Endothelial cell of umbilical vein (primary cell): ENCODE measurements at regions not wholly inside any gene's neighbourhood (a gene's known extent, or its start where the extent isn't known, plus 50 kb on each side); places are given as distances from the start of the nearest gene placed in this dataset.

Experiments
- BruUV-seq: library from RNA; stranded (reverse); fragments of 400-500 nt; replicated peaks from 2 replicates; lab custom pipeline; 2021; lab: Mats Ljungman, UMichigan
- CTCF ChIA-PET: fragments of 300-600, 350-600 bp; sonication (Branson Sonifier 250); formaldehyde crosslinking; loops from one replicate; lab custom pipeline; 2021; ENCODE audit warnings: antibody characterized with exemption, inconsistent platforms; lab: Charles Lee
- POLR2A ChIA-PET: fragments of 300-600, 350-600 bp; sonication (Branson Sonifier 250); formaldehyde crosslinking; loops from one replicate; lab custom pipeline; 2021; ENCODE audit warnings: antibody characterized with exemption, inconsistent platforms; lab: Charles Lee
- DNase-seq: peaks from one replicate; pipeline ENCODE4 v3.0.0-alpha.2; 2011; ENCODE audit warnings: low read depth, low spot score
- FAIRE-seq: peaks from 2 replicates; lab custom pipeline; 2011; peaks lifted over from hg19 to GRCh38; lab: Jason Lieb, UNC
- H2AFZ ChIP-seq: 2 replicates; pipeline ENCODE4 v1.6.0; 2012; ENCODE audit warnings: low read depth, low read length, control low read depth, inconsistent platforms
- H3K27ac ChIP-seq: 2 replicates; pipeline ENCODE4 v1.5.1; 2011; ENCODE audit warnings: low read depth, mild to moderate bottlenecking, control low read depth, low read length, moderate library complexity; ENCODE audit not compliant: insufficient read depth
- H3K27me3 ChIP-seq, 2 experiments: 2 replicates each; pipeline versions ENCODE4 v1.6.0 to v1.6.1; 2011; ENCODE audit warnings: low read length in 2 of 2, mixed read lengths in 1 of 2; ENCODE audit not compliant: control insufficient read depth in 2 of 2, insufficient read depth in 2 of 2
- H3K36me3 ChIP-seq, 2 experiments: 2 replicates in 1 of 2; 3 replicates in 1 of 2; pipeline ENCODE4 v1.5.1; 2011; ENCODE audit warnings: low read length in 2 of 2, mild to moderate bottlenecking in 1 of 2, moderate library complexity in 1 of 2; ENCODE audit not compliant: control insufficient read depth in 2 of 2, insufficient read depth in 2 of 2; ENCODE audit errors: extremely low read depth in 1 of 2
- H3K4me1 ChIP-seq: 3 replicates; pipeline ENCODE4 v1.5.1; 2011; ENCODE audit warnings: mild to moderate bottlenecking, low read length; ENCODE audit not compliant: control insufficient read depth, insufficient read depth; ENCODE audit errors: extremely low read depth
- H3K4me2 ChIP-seq: 2 replicates; pipeline ENCODE4 v1.6.1; 2011; ENCODE audit warnings: low read length, control low read depth, mixed read lengths; ENCODE audit not compliant: insufficient read depth
- H3K4me3 ChIP-seq, 3 experiments: fragments of 200-600 bp in 1 of 3; sonication (generic), shearing (Covaris generic) in 1 of 3; replicated peaks in 1 of 3; 2 replicates each; pipeline ENCODE4 v1.5.1; 2011 to 2016; ENCODE audit warnings: control low read depth in 3 of 3, low read length in 3 of 3, mild to moderate bottlenecking in 2 of 3, inconsistent platforms in 1 of 3, low read depth in 1 of 3, moderate library complexity in 1 of 3; ENCODE audit not compliant: insufficient read depth in 1 of 3
- H3K79me2 ChIP-seq: 2 replicates; pipeline ENCODE4 v1.6.0; 2012; ENCODE audit warnings: low read length, inconsistent platforms; ENCODE audit not compliant: control insufficient read depth, insufficient read depth
- H3K9ac ChIP-seq: replicated peaks from 2 replicates; pipeline ENCODE3; 2011; ENCODE audit warnings: low read length, control low read depth; ENCODE audit not compliant: insufficient read depth; ENCODE audit errors: extremely low read depth
- H3K9me1 ChIP-seq: replicated peaks from 3 replicates; pipeline ENCODE4 v1.6.0; 2011; ENCODE audit warnings: mild to moderate bottlenecking, low read length; ENCODE audit not compliant: control insufficient read depth, insufficient read depth; ENCODE audit errors: extremely low read depth
- H3K9me3 ChIP-seq: replicated peaks from 2 replicates; pipeline ENCODE4 v1.5.1; 2012; ENCODE audit warnings: low read length, inconsistent platforms; ENCODE audit not compliant: control insufficient read depth, insufficient read depth
- H4K20me1 ChIP-seq: replicated peaks from 2 replicates; pipeline ENCODE3; 2011; ENCODE audit warnings: mild to moderate bottlenecking, low read length; ENCODE audit not compliant: control insufficient read depth, insufficient read depth; ENCODE audit errors: extremely low read depth
- EZH2 ChIP-seq: IDR thresholded peaks from 2 replicates; pipeline ENCODE4 v1.6.1; 2012; ENCODE audit warnings: borderline replicate concordance, low read depth, mild to moderate bottlenecking, moderate library complexity, low read length, inconsistent platforms; ENCODE audit not compliant: severe bottlenecking
- FOS ChIP-seq: IDR thresholded peaks from 2 replicates; pipeline ENCODE4 v1.6.1; 2011; ENCODE audit warnings: mild to moderate bottlenecking, low read length, moderate library complexity, borderline replicate concordance; ENCODE audit not compliant: insufficient read depth
- GATA2 ChIP-seq: IDR thresholded peaks from 2 replicates; pipeline ENCODE4 v1.7.0; 2011; ENCODE audit warnings: low read depth, mild to moderate bottlenecking, moderate library complexity, mixed read lengths, low read length; ENCODE audit not compliant: insufficient read length, insufficient read depth
- JUN ChIP-seq: IDR thresholded peaks from 2 replicates; pipeline ENCODE4 v1.6.1; 2011; ENCODE audit warnings: borderline replicate concordance, low read depth; ENCODE audit not compliant: insufficient read length, insufficient read depth
- MYC ChIP-seq: IDR thresholded peaks from one replicate; pipeline ENCODE4 v1.6.1; 2011; ENCODE audit warnings: mild to moderate bottlenecking, low read depth, low read length
- POLR2A ChIP-seq: IDR thresholded peaks from 2 replicates; pipeline ENCODE4 v1.6.1; 2012; ENCODE audit warnings: low read depth, mild to moderate bottlenecking, control low read depth, low read length
- POLR2AphosphoS5 ChIP-seq: IDR thresholded peaks from 2 replicates; pipeline ENCODE4 v1.6.1; 2012; ENCODE audit warnings: low read depth, mild to moderate bottlenecking, control low read depth, low read length, moderate library complexity; ENCODE audit not compliant: insufficient read depth
- dilution Hi-C: fragments of 300-500 bp; cut with MboI; formaldehyde crosslinking; loops from one replicate; pipeline ENCODE4 v1.15.0; 2019; ENCODE audit warnings: low sequenced_read_pairs; ENCODE audit not compliant: extremely low pct_ligation_motif_present
- intact Hi-C: fragments of 100-400 bp; cut with micrococcal nuclease; formaldehyde crosslinking; loops from one replicate; pipeline ENCODE4 v1.10.0; 2022
- TF ChIP-seq, protein P1 (sequence below), 2 donors: IDR thresholded peaks; 1 replicate in 1 of 2; 2 replicates in 1 of 2; pipeline ENCODE4 v1.5.1; 2011; ENCODE audit warnings: low read length in 2 of 2, mild to moderate bottlenecking in 2 of 2, moderate library complexity in 2 of 2, control low read depth in 1 of 2, inconsistent platforms in 1 of 2, low read depth in 1 of 2; ENCODE audit not compliant: insufficient read depth in 1 of 2; ENCODE audit errors: extremely low read depth in 1 of 2
- TF ChIP-seq, protein P2 (sequence below): IDR thresholded peaks from 2 replicates; pipeline ENCODE4 v1.6.1; 2011; ENCODE audit not compliant: insufficient read depth, insufficient read length

- POLR2A ChIA-PET, result no interaction called here
- H3K79me2 ChIP-seq, result no peaks in the 10 kb centered on the region
- H3K9me1 ChIP-seq, result no peaks in the 10 kb centered on the region
- no peaks in the 10 kb centered on the region for H3K36me3 ChIP-seq
- H3K9ac ChIP-seq, result no peak overlapping the region
- H3K4me3 ChIP-seq, result no peak overlapping the region
- dilution Hi-C loops, result no loop called here
- no peaks in the 10 kb centered on the region for H3K4me1 ChIP-seq
- no peaks in the 10 kb centered on the region for H3K9me3 ChIP-seq
- H3K4me2 ChIP-seq, result no peak overlapping the region
- FAIRE-seq (no peak), DNase-seq (no peak)
- H4K20me1 ChIP-seq, result no peaks in the 10 kb centered on the region
- TF ChIP-seq, protein P1, sequence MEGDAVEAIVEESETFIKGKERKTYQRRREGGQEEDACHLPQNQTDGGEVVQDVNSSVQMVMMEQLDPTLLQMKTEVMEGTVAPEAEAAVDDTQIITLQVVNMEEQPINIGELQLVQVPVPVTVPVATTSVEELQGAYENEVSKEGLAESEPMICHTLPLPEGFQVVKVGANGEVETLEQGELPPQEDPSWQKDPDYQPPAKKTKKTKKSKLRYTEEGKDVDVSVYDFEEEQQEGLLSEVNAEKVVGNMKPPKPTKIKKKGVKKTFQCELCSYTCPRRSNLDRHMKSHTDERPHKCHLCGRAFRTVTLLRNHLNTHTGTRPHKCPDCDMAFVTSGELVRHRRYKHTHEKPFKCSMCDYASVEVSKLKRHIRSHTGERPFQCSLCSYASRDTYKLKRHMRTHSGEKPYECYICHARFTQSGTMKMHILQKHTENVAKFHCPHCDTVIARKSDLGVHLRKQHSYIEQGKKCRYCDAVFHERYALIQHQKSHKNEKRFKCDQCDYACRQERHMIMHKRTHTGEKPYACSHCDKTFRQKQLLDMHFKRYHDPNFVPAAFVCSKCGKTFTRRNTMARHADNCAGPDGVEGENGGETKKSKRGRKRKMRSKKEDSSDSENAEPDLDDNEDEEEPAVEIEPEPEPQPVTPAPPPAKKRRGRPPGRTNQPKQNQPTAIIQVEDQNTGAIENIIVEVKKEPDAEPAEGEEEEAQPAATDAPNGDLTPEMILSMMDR (IDR thresholded peaks at IDR 0.05; ENCODE audit: extremely low read depth in 1 of 2, insufficient read depth in 1 of 2, low read depth in 1 of 2, low read length in 2 of 2), result no peak
- no peak for TF ChIP-seq JUN
- TF ChIP-seq, protein P2, sequence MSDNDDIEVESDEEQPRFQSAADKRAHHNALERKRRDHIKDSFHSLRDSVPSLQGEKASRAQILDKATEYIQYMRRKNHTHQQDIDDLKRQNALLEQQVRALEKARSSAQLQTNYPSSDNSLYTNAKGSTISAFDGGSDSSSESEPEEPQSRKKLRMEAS, result no peak
- TF ChIP-seq GATA2, result no peak
- TF ChIP-seq FOS, result no peak
- no peak for TF ChIP-seq POLR2AphosphoS5
- TF ChIP-seq MYC, result no peak
- no peak for TF ChIP-seq POLR2A
- TF ChIP-seq EZH2, result no peak
- CTCF ChIA-PET, result no interaction called here
- no TSS peak for BruUV-seq
- intact Hi-C loops, result no loop called here
- H2AFZ ChIP-seq, result no peak overlapping the region
- H3K27me3 ChIP-seq, result no peaks in the 10 kb centered on the region
- no peak overlapping the region for H3K27ac ChIP-seq
Measured at GRCh38 chr6:81148751-81149150, 603.7 kb downstream of the TENT5A start.
